C4-2B (cell line): ENCODE measurements at regions not wholly inside any gene's neighbourhood (a gene's known extent, or its start where the extent isn't known, plus 50 kb on each side); places are given as distances from the start of the nearest gene placed in this dataset.

Experiments used
- CTCF ChIP-seq: fragments of 450-650 bp; conservative IDR thresholded peaks from 2 replicates; pipeline ENCODE4 v1.5.1; 2017; ENCODE audit warnings: mild to moderate bottlenecking
- ZFX ChIP-seq: fragments of 450-650 bp; IDR thresholded peaks from 2 replicates; pipeline ENCODE4 v1.6.1; 2017

GRCh38 chr3:163692494-163692893, 1385.8 kb downstream of the SI start:
- TF ChIP-seq CTCF (no peak), ZFX (no peak)
